HG03354 (cell line): ENCODE measurements at regions not wholly inside any gene's neighbourhood (a gene's known extent, or its start where the extent isn't known, plus 50 kb on each side); places are given as distances from the start of the nearest gene placed in this dataset.
"Not testable (repeated sequence)": the region's sequence is repeated elsewhere in the genome, so short reads cannot be mapped to it uniquely, and the experiment has no call there.

Experiments
- ATAC-seq: cut with Tn5 transposase; IDR thresholded peaks from one replicate; pipeline ENCODE4 v1.9.1; 2021; ENCODE audit warnings: mild to moderate bottlenecking; ENCODE audit not compliant: unreplicated experiment, poor library complexity, severe bottlenecking

GRCh38 chr3:177882124-177882648, 654.0 kb upstream of the KCNMB2 start:
- ATAC-seq = no peak

- no peak for ATAC-seq
Measured at GRCh38 chr3:177883091-177883490, 653.1 kb upstream of the KCNMB2 start.

DNA sequence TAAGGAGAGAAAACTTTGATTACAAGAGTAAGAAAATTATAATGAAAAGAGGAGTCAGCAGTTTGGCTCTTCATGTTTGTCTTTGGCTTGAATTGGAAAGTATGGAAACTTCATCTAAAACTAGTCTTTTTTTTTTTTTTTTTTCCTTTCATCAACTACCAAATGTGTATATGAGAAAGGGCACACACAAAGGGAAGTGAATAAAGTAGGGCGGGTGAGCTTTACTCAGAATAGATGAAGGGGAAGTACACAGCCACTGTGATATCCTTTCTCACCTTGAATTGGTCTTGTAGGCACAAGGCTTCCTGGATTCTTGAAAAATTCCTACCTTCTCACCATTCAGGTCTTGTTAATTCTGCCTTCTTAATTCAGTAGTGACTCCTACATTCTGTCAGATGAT, 652.3 kb upstream of the KCNMB2 start:
- no peak for ATAC-seq

DNA sequence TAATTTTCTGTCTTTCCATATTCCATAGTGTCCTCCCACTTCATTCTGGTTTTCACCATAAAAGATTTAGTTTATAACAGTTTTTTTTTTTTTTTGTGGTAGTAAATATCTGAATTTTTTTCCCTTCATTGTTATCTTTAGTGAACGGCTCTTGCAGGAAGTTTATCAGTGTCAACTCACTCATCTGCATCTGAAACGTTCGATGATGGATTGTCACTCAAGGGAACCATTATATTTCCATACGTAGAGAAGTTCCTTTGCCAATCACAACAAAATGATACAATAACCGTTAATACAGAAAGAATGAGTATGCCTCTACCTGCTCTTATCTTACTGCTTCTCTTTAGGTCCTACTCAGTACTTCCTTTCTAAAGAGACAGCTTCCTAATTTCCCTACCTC, 651.2 kb upstream of the KCNMB2 start:
- no peak for ATAC-seq

DNA sequence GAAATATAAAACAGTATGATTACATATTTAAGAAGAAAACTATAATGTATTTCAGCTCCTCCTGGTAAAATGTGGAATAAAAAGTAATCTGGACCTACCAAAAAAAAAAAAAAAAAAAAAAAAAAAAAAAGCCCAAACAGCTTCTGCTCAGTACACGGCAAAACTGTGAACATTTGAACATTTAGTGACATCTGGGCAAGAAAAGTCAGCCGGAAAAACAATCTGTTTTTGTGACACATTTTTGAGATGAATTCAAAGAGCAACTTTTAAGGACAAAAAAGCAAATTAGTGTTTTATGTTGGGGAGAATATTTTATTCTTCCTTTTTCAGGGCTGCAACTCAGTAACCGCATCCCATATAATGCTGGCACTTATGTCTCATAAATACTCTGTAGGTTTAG, 649.7 kb upstream of the KCNMB2 start:
- ATAC-seq = no peak

DNA sequence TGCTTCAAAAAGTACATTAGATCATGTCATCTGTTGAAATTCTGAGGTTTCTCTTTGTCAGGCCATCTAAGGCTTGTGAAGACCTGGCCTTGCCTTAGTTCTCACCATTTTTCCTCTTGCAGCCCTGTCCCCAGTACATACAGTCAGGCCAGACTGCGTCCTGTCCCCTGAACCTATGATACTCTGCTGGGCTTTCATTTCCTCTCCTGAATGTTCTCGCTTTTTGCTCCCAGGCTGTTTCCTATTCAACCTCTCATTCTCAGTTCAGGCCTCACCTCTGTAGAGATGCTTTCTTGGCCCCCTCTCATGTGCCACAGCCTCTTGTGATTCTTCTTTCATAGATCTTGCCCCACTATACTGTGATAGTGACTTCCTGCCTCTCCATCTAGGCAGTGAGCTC, 648.8 kb upstream of the KCNMB2 start:
- ATAC-seq = no peak

DNA sequence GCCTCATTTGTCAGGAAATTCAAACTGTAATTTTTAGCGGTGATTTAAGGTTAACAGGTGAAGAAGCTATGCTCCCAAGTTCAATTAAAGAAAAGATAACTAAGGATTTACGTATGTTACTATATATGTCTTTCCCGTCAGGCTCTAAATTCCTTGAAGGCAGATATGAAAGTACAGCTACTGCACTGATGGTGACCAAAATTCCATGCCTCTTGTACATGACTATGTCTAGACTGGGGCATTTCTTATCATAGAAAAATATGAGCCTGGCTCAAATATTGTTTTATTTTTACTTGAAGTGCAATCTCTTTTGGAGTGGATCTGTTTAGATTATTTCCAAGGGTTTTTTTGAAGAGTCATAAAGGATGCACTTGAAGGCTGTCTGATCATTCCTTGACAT, 647.1 kb upstream of the KCNMB2 start:
- no peak for ATAC-seq

DNA sequence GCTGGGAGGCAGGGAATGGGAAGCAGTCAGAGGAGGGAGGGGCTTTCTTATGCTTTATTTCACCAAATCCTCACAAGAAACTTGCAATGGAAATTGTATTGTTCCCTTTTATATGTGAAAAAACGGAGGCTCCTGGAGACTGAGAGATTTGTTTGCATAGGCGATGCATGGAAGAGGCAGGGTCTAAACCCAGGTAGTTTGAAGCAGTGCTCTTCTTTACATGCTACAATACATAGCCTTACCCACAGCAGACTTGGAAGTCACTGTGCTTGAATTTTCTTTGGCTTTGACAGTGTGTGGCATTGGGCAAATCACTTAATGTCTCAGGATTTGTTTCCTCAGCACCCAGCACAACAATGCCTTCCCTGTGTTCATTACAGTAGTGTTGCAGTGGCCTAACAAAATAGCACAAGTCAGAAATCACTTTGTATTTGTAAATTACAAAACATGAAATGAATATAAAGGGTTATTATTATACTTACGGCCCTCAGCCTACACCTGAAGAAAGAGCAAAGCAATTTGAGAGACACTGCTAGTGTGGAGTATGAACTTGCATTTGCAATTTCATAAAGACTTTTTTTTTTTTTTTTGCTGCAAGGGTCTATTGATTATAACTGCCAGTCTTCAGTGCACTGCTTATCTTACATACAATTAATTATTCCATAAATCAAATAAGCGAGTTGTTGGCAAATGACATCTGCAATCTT, 646.4 kb upstream of the KCNMB2 start:
- ATAC-seq = no peak

GRCh38 chr3:177890359-177890683, 645.9 kb upstream of the KCNMB2 start:
- ATAC-seq = no peak

- not testable (repeated sequence) for ATAC-seq
Measured at GRCh38 chr3:177891569-177891968, 644.7 kb upstream of the KCNMB2 start.

GRCh38 chr3:177893331-177893730, 642.9 kb upstream of the KCNMB2 start:
- ATAC-seq = no peak

- ATAC-seq = no peak
Measured at GRCh38 chr3:177894081-177894728, 642.0 kb upstream of the KCNMB2 start.

- ATAC-seq = no peak
Measured at GRCh38 chr3:177898185-177898584, 638.1 kb upstream of the KCNMB2 start.

GRCh38 chr3:177899275-177900067, 636.8 kb upstream of the KCNMB2 start:
- no peak for ATAC-seq

- no peak for ATAC-seq
Measured at GRCh38 chr3:177902876-177903275, 633.4 kb upstream of the KCNMB2 start.

DNA sequence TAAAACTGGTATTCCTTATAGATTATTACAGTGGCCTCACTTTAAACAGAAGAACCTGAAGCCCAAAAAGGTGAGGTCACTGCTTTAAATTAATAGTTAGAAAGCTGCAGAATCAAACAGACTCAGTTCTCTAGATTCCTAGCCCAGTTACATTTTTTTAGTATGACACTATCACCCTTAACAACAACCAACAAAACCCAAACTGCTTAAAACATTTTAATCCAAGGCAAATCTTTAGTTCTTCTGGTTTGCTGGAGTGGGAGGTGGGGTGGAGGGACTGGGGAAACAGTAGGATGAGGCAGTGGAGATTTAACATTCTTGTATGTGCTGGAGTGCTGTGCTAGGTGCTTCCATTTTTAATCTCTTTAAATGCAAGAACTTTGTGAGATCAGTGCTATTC, 631.6 kb upstream of the KCNMB2 start:
- ATAC-seq = no peak

DNA sequence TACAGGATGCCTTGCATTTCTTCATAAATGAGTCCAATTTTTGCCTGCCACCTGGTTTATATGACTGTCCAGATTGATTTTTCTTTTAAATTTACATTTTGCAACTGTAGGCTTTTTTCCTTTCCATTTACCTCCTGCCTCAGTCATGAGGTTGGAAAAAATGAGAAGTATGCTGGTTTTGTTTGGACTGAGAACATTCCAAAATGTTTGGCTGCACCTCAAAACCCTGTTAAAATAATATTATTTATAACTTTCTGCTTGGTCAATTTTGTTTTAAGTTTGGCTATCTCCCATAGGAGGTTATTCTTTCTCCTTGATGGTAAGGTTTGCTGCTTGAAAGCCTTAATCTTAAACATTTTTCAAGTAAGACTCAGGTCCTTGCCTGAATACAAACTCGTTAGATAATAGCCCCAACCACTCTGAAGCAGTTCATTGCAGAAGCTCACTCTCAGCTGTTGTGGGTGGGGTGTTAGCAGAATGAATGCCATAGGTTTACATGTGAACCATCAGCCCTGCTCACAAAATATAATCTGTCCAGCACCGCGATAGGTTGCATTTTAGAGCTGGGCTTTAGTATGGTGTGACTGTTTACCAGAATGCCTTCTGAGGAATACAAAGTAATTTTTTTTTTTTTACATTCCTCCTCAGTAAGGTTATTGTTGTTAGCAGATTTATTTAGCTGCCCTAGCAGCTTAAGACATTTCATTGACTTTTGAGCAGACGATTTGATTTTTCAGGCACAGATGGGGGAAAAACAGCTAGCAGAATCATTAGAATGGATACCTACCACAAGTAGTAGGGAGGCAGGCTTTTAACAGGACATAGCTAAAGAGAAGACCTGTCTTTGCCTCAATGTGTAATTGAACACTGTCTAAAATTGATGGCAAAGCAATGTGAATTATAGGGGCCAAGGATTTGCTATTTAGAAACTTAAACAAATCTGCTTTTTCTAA, 630.8 kb upstream of the KCNMB2 start:
- ATAC-seq = no peak

DNA sequence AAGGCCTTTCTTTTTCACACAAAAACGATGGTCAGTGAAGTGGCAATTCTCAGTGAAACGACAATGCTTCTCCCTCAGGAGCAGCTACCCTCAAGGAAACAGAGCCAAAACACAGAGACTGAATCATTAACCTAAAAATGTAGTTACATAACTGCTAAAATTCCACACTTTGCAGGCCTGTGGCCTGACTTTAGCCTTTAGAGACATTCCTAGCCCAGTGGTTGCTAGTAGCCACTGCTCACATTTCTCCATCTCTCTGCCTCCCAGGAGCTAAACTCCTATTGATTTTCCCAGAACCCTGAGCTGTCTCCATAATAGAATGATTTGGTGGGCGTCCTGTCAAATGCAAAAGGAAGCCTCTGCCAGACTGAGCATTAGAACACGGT, 630.1 kb upstream of the KCNMB2 start:
- no peak for ATAC-seq

DNA sequence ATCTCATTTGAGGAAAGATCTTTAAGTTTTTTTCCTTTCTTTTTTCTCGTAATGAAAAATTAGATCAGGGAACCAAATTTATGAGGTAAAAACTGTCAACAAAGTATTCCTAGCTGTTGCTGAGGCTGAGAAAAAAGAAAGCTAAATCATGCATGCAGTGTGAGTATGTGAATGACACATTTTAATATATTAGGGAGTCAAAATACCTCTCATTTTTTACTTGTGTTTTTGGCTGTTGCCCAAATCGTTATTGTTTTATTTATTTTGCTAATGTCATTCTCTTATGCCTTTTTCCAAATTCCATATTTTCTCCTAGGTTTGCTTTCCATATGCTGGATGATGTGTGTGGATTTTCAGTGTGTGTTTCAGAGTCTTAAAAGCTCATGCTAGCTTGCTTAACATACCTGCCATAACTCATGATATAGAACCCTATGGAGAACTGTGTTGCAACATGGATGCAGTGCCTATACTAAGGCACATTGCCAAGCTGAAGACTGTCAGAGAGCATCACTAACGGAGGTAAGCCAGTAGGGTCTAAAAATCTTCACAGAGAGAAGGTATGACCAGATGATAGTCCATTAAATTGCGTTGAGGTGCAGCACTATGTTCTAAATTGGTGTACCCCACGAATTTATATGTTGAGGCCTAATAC, 629.5 kb upstream of the KCNMB2 start:
- no peak for ATAC-seq
